Middle frontal gyrus (tissue), 1 donor: ENCODE measurements at regions not wholly inside any gene's neighbourhood (a gene's known extent, or its start where the extent isn't known, plus 50 kb on each side); places are given as distances from the start of the nearest gene placed in this dataset.

Experiments
- DNase-seq: peaks from one replicate; pipeline ENCODE4 v3.0.0-alpha.2; 2015; ENCODE audit warnings: low spot score; ENCODE audit errors: extremely low spot score

- no peak for DNase-seq
Observed at GRCh38 chr13:72004784-72005374, 137.9 kb upstream of the DACH1 start.

DNA sequence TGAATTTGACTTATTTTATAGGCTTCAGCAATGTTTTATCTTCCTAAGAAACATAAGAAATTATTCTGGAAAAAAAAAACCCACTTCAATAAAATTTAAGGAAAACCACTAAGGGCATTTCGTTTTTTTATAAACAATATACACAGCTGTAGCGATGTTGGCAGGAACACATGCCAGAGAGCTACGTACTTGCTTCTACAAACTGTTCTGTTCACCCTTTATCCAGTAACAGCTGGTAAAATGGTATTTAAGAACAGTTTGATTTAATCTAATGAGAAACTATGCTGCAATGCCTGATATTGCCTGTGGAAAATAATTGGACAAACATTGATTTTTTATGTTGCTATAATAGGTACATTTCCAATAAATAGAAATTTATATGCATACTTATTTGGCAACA lies 137.2 kb upstream of the DACH1 start:
- no peak for DNase-seq

DNA sequence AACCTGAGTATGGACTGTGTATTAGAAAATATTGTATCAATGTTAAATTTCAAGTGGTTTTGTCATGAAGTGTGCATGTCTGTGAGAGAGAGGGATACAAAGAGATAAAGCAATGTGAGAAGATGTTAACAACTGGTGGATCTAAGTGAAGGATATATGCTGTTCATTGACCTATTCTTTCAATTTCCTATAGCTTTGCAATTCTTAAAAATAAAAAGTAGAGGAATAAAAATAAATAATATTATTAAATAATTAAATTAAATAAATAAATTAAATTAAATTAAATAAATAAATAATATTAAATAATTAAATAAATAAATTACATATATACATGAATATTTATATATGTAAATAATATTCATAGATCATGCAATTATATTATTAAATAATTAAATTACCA lies 131.2 kb upstream of the DACH1 start:
- DNase-seq: no peak

- no peak for DNase-seq
Observed at GRCh38 chr13:71979616-71980015, 112.6 kb upstream of the DACH1 start.

- no peak for DNase-seq
Observed at GRCh38 chr13:71977028-71977427, 110.0 kb upstream of the DACH1 start.

- no peak for DNase-seq
Observed at GRCh38 chr13:71967990-71968389, 101.0 kb upstream of the DACH1 start.

- DNase-seq: no peak
Observed at GRCh38 chr13:71964491-71965100, 97.6 kb upstream of the DACH1 start.

- DNase-seq: no peak
Observed at GRCh38 chr13:71962735-71963134, 95.7 kb upstream of the DACH1 start.

DNA sequence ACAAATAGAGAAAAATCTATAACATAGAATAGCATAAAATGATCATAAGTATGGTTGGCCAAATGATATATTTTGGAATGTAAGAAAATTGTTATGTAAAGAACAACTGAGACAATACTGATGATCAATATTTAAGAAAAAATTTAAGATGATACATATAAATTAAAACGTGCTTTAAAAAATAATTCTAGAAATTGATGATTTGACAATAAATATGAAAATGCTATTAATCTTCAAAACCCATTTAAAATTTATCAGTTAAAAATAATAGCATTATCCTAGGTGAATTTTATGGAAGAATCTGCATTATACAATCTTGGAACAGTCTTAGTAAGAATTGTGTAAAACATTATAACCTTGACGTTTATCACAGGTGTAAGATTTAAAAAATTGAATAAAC lies 95.1 kb upstream of the DACH1 start:
- no peak for DNase-seq

DNA sequence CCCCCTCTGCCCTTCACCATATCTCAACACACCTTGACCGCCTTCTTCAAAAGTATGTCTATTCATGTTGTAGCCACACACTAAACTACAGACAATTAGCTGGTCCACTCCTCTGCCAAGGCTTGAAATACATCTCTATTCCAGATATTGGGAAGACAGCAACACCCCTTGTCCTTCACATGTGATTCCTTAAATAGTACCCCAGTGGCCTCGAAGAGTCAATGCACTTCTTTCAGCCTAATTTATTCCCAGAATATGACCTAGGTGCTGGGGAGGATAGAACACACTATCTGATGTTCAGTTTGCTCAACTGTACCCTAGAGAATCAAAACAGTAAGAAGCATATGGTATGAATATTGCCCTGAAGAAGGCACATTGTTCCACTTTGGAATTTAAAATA lies 82.4 kb upstream of the DACH1 start:
- no peak for DNase-seq

DNA sequence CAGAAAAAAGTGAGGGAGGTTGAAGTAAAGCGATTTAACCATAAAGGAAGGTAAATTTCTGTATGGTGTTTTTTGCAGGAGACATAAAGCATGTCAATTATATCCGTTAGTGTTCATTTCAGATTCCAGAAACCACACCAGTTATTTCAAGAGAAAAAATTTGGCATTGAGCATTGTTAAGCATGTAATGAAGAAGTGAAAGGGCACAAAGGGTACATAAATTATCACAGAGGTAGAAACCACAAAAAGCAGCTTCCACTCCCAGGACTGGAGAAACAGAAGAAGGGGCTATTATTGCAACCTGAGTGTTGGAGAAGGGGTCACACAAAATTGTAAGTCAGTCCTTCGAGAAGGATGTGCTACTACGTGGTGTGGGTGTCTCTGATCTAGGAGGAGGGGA lies 72.2 kb upstream of the DACH1 start:
- DNase-seq: no peak

DNA sequence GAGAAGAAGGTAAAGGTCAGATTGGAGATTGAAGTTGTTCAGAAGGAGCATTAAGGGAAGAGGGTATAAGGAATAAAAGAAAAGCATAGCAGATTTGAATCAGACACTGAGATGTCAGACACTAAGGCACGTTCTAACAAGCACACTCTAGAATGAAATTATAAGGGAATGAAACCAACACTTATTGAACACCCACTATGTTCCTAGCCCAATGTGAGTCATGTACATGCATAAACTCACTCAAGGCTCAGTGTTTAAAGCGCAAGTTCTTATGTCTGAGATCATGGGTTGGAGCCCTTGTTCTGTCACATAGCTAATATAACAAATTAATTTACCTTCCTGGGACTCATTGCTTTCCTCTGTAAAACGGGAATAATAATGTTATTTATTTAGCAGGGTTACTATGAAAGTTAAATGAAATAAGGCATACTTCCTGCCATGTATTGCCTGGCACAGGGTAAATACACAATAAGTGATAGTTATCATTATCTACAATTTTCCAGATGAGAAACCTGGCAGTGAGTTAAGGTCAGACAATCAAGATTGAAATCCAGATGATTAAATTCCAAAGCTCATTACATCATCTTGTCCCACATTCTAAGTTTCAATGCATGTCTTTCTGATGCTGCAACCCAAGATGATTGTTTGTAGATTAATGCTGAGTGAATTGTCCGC lies 68.3 kb upstream of the DACH1 start:
- no peak for DNase-seq

- no peak for DNase-seq
Observed at GRCh38 chr13:71924931-71925330, 57.9 kb upstream of the DACH1 start.

DNA sequence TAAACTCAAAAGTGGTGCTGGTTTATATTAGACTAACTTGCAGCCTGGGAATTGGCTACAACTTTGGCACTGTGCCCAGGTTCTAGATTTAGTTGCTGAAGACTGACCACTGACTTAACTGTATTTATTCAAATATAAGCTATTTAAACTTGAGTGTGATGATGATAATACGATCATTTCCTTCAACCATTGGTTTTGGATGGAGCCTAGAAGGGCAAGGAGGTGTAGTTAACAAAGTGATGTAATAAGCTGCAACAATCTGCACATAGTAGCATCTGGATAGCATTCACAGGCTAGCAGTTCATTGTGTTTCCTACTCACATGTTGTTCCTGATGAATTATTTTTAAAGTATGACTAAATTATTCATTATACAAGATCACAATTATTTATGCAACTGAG lies 55.2 kb upstream of the DACH1 start:
- DNase-seq: no peak
